ENCODE measurements at regions not wholly inside any gene's neighbourhood (a gene's known extent, or its start where the extent isn't known, plus 50 kb on each side); places are given as distances from the start of the nearest gene placed in this dataset.

DNA sequence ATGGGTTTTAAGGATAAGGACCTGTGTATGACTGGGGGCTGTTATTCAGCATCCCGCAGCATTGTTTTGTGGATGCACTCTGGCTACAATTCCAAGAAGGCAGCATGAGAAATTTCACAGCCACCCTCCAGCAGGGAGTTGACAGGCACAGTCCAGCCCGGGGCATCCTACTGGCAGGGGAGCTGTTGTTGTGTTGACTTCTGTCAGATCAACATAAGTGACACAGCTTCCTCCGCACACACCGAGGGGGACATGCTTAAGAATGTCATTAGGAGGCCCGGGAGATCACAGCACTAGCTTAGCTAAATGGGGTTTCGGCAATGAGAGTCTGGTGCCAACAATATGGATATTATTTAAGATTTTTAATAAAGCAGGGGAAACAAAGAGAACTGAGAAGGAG lies 326.5 kb downstream of the ASMT start (continued):
- TF ChIP-seq, protein P1, sequence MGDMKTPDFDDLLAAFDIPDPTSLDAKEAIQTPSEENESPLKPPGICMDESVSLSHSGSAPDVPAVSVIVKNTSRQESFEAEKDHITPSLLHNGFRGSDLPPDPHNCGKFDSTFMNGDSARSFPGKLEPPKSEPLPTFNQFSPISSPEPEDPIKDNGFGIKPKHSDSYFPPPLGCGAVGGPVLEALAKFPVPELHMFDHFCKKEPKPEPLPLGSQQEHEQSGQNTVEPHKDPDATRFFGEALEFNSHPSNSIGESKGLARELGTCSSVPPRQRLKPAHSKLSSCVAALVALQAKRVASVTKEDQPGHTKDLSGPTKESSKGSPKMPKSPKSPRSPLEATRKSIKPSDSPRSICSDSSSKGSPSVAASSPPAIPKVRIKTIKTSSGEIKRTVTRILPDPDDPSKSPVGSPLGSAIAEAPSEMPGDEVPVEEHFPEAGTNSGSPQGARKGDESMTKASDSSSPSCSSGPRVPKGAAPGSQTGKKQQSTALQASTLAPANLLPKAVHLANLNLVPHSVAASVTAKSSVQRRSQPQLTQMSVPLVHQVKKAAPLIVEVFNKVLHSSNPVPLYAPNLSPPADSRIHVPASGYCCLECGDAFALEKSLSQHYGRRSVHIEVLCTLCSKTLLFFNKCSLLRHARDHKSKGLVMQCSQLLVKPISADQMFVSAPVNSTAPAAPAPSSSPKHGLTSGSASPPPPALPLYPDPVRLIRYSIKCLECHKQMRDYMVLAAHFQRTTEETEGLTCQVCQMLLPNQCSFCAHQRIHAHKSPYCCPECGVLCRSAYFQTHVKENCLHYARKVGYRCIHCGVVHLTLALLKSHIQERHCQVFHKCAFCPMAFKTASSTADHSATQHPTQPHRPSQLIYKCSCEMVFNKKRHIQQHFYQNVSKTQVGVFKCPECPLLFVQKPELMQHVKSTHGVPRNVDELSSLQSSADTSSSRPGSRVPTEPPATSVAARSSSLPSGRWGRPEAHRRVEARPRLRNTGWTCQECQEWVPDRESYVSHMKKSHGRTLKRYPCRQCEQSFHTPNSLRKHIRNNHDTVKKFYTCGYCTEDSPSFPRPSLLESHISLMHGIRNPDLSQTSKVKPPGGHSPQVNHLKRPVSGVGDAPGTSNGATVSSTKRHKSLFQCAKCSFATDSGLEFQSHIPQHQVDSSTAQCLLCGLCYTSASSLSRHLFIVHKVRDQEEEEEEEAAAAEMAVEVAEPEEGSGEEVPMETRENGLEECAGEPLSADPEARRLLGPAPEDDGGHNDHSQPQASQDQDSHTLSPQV (IDR thresholded peaks at IDR 0.05) = no peak
- TF ChIP-seq SMARCA5 (IDR thresholded peaks at IDR 0.05) = no peak
- TF ChIP-seq MXI1 (IDR thresholded peaks at IDR 0.05; ENCODE audit: low read depth, low read length) = no peak

DNA sequence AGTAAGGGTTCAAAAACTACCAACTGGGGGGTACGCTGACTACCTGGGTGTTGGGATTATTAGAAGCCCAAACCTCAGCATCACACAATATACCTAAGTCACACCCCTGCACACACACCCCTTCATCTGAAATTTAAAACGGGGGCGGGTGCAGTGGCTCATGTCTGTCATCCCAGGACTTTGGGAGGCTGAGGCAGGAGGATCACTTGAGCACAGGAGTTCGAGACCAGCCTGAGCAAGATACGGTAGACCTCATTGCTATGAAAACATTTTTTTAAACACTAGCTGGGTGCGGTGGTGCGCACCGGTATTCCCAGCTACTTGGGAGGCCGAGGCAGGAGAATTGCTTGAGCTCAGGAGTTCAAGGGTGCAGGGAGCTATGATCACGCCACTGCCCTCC lies 331.0 kb downstream of the ASMT start:
- H2AFZ ChIP-seq (ENCODE audit: control insufficient read depth, low read depth, low read length) = no peak overlapping the region
- 72% methylated on average over 10 of the region's 10 CpGs for WGBS (ENCODE audit: insufficient coverage, insufficient replicate concordance, low lambda C conversion rate, missing lambda C conversion rate)
- ChIA-PET RAD21 (ENCODE audit: unreplicated experiment) (no interaction called here), POLR2A (no interaction called here), SMC1A (ENCODE audit: uncharacterized antibody, unreplicated experiment) (no interaction called here), CTCF (no interaction called here)
- H3K9me3 ChIP-seq (replicated peaks; ENCODE audit: control insufficient read depth, insufficient read depth, low read length) = no peaks in the 10 kb centered on the region
- H3K4me1 ChIP-seq (ENCODE audit: control insufficient read depth, insufficient read depth, low read length) = no peaks in the 10 kb centered on the region
- H3K36me3 ChIP-seq (ENCODE audit: control insufficient read depth in 2 of 2, insufficient read depth in 2 of 2, low read length in 1 of 2) = no peaks in the 10 kb centered on the region
- intact Hi-C loops (cut with micrococcal nuclease; ENCODE audit: unreplicated experiment) (no loop called here), in situ Hi-C loops (cut with MboI) (no loop called here)
- no peak overlapping the region for H3K4me3 ChIP-seq
- no peak for DNase-seq (ENCODE audit: low read depth, low spot score)
- no peaks in the 10 kb centered on the region for H3K79me2 ChIP-seq (ENCODE audit: control insufficient read depth, insufficient read depth, low read length)
- no peak overlapping the region for H3K4me2 ChIP-seq (ENCODE audit: control insufficient read depth, insufficient read depth)
- no peaks in the 10 kb centered on the region for H3K27me3 ChIP-seq (replicated peaks in 1 of 2; ENCODE audit: control insufficient read depth in 2 of 2, insufficient read depth in 2 of 2, low read length in 1 of 2)
- no peak overlapping the region for H3K9ac ChIP-seq (ENCODE audit: control insufficient read depth, insufficient read depth, low read length)
- no TSS peak for BruUV-seq (replicated peaks)
- FAIRE-seq = no peak
- ATAC-seq = no peak
- no peak overlapping the region for H3K27ac ChIP-seq (ENCODE audit: control insufficient read depth, insufficient read depth)
- no peaks in the 10 kb centered on the region for H4K20me1 ChIP-seq (ENCODE audit: control insufficient read depth, insufficient read depth)
- TF ChIP-seq, protein P2, sequence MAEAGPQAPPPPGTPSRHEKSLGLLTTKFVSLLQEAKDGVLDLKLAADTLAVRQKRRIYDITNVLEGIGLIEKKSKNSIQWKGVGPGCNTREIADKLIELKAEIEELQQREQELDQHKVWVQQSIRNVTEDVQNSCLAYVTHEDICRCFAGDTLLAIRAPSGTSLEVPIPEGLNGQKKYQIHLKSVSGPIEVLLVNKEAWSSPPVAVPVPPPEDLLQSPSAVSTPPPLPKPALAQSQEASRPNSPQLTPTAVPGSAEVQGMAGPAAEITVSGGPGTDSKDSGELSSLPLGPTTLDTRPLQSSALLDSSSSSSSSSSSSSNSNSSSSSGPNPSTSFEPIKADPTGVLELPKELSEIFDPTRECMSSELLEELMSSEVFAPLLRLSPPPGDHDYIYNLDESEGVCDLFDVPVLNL (IDR thresholded peaks at IDR 0.05; ENCODE audit: low read depth, low read length) = no peak
- TF ChIP-seq STAT1 (conservative IDR thresholded peaks at IDR 0.05) (no peak), RAD51 (IDR thresholded peaks at IDR 0.05) (no peak), JUNB (IDR thresholded peaks at IDR 0.05) (no peak), CBX5 (IDR thresholded peaks at IDR 0.05; ENCODE audit: low read depth) (no peak), NFYB (IDR thresholded peaks at IDR 0.05; ENCODE audit: insufficient read depth, low read depth, low read length) (no peak), RFX5 (IDR thresholded peaks at IDR 0.05; ENCODE audit: low read depth, low read length) (no peak), MTA3 (IDR thresholded peaks at IDR 0.05; ENCODE audit: borderline replicate concordance, low read length) (no peak)
- TF ChIP-seq, protein P3, sequence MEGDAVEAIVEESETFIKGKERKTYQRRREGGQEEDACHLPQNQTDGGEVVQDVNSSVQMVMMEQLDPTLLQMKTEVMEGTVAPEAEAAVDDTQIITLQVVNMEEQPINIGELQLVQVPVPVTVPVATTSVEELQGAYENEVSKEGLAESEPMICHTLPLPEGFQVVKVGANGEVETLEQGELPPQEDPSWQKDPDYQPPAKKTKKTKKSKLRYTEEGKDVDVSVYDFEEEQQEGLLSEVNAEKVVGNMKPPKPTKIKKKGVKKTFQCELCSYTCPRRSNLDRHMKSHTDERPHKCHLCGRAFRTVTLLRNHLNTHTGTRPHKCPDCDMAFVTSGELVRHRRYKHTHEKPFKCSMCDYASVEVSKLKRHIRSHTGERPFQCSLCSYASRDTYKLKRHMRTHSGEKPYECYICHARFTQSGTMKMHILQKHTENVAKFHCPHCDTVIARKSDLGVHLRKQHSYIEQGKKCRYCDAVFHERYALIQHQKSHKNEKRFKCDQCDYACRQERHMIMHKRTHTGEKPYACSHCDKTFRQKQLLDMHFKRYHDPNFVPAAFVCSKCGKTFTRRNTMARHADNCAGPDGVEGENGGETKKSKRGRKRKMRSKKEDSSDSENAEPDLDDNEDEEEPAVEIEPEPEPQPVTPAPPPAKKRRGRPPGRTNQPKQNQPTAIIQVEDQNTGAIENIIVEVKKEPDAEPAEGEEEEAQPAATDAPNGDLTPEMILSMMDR (IDR thresholded peaks at IDR 0.05 in 2 of 3, conservative IDR thresholded peaks at IDR 0.05 in 1 of 3; ENCODE audit: control insufficient read depth in 2 of 3, extremely low read depth in 1 of 3, insufficient read depth in 1 of 3, low read depth in 3 of 3, low read length in 3 of 3) = no peak
- TF ChIP-seq, protein P4, sequence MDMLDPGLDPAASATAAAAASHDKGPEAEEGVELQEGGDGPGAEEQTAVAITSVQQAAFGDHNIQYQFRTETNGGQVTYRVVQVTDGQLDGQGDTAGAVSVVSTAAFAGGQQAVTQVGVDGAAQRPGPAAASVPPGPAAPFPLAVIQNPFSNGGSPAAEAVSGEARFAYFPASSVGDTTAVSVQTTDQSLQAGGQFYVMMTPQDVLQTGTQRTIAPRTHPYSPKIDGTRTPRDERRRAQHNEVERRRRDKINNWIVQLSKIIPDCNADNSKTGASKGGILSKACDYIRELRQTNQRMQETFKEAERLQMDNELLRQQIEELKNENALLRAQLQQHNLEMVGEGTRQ (IDR thresholded peaks at IDR 0.05; ENCODE audit: borderline replicate concordance, low read depth, low read length) = no peak
